Activated B cell treated with CpG ODN at 0.5 μM for 24 hours (primary cell): ENCODE measurements at regions not wholly inside any gene's neighbourhood (a gene's known extent, or its start where the extent isn't known, plus 50 kb on each side); places are given as distances from the start of the nearest gene placed in this dataset.
"Not testable (repeated sequence)": the region's sequence is repeated elsewhere in the genome, so short reads cannot be mapped to it uniquely, and the experiment has no call there.

Source experiments
- ATAC-seq: fragments of 200-7000 bp; cut with Tn5 transposase; one replicate; pipeline ENCODE4 v1.10.0; 2021; ENCODE audit warnings: low read depth, mild to moderate bottlenecking, moderate library complexity
- CTCF ChIA-PET: fragments of 350-600 bp; sonication (Branson Sonifier 250); formaldehyde crosslinking; loops from one replicate; lab custom pipeline; 2021; ENCODE audit warnings: antibody characterized with exemption; lab: Charles Lee
- POLR2A ChIA-PET: fragments of 350-600 bp; sonication (Branson Sonifier 250); formaldehyde crosslinking; loops from one replicate; lab custom pipeline; 2021; ENCODE audit warnings: antibody characterized with exemption; lab: Charles Lee
- DNase-seq: peaks from one replicate; pipeline ENCODE4 v3.0.0; 2022
- H3K27ac Mint-ChIP-seq: one replicate; pipeline ENCODE4 v1.8.0; 2020; ENCODE audit warnings: mixed read lengths
- H3K27me3 Mint-ChIP-seq: one replicate; pipeline ENCODE4 v1.8.0; 2021; ENCODE audit warnings: mixed read lengths
- H3K36me3 Mint-ChIP-seq: one replicate; pipeline ENCODE4 v1.8.0; 2021; ENCODE audit warnings: low read depth, mixed read lengths
- H3K4me1 Mint-ChIP-seq: one replicate; pipeline ENCODE4 v1.8.0; 2021; ENCODE audit warnings: mixed read lengths
- H3K4me3 Mint-ChIP-seq: one replicate; pipeline ENCODE4 v1.8.0; 2020; ENCODE audit warnings: mild to moderate bottlenecking, mixed read lengths
- H3K9me3 Mint-ChIP-seq: one replicate; pipeline ENCODE4 v1.8.0; 2020; ENCODE audit warnings: mixed read lengths
- CTCF ChIP-seq: fragments of 200-600 bp; IDR thresholded peaks from one replicate; pipeline ENCODE4 v1.8.0; 2022; ENCODE audit warnings: antibody characterized with exemption, mild to moderate bottlenecking
- intact Hi-C: fragments of 100-400 bp; cut with micrococcal nuclease; formaldehyde crosslinking; loops from one replicate; pipeline ENCODE4 v1.15.1; 2024

- POLR2A ChIA-PET: no interaction called here
- peaks cover 10% of the 10 kb centered on the region for H3K27me3 Mint-ChIP-seq
- no peak overlapping the region for H3K4me3 Mint-ChIP-seq
- ATAC-seq (no peak), DNase-seq (no peak)
- CTCF ChIA-PET: no interaction called here
- no peak for TF ChIP-seq CTCF
- no peak overlapping the region for H3K27ac Mint-ChIP-seq
- intact Hi-C loops: no loop called here
- no peaks in the 10 kb centered on the region for H3K9me3 Mint-ChIP-seq
- no peaks in the 10 kb centered on the region for H3K36me3 Mint-ChIP-seq
- H3K4me1 Mint-ChIP-seq: no peaks in the 10 kb centered on the region
These were observed 64.3 kb upstream of the RBM19 start for GRCh38 chr12:114030451-114030850.

GRCh38 chr12:114026805-114027204 lies 60.7 kb upstream of the RBM19 start:
- no peak for ATAC-seq
- Mint-ChIP-seq H3K27me3 (peaks cover 12% of the 10 kb centered on the region), H3K9me3 (no peaks in the 10 kb centered on the region), H3K4me1 (no peaks in the 10 kb centered on the region), H3K4me3 (no peak overlapping the region), H3K36me3 (no peaks in the 10 kb centered on the region), H3K27ac (no peak overlapping the region)
- no peak for TF ChIP-seq CTCF
- CTCF ChIA-PET: no interaction called here
- DNase-seq: no peak
- POLR2A ChIA-PET: no interaction called here
- intact Hi-C loops: no loop called here

- ChIA-PET POLR2A (no interaction called here), CTCF (no interaction called here)
- ATAC-seq: no peak
- TF ChIP-seq CTCF: no peak
- no peak for DNase-seq
- Mint-ChIP-seq H3K27ac (no peak overlapping the region), H3K4me3 (no peak overlapping the region), H3K9me3 (no peaks in the 10 kb centered on the region), H3K4me1 (no peaks in the 10 kb centered on the region), H3K36me3 (no peaks in the 10 kb centered on the region), H3K27me3 (peaks cover 11% of the 10 kb centered on the region)
- intact Hi-C loops: no loop called here
These were observed 59.8 kb upstream of the RBM19 start for GRCh38 chr12:114025935-114026334.

GRCh38 chr12:114022081-114022480 lies 56.0 kb upstream of the RBM19 start:
- H3K27ac Mint-ChIP-seq, CTCF ChIA-PET, intact Hi-C loops, H3K36me3 Mint-ChIP-seq, POLR2A ChIA-PET, H3K4me3 Mint-ChIP-seq, H3K4me1 Mint-ChIP-seq, ATAC-seq, DNase-seq, H3K9me3 Mint-ChIP-seq: not testable (repeated sequence)
- peaks cover 14% of the 10 kb centered on the region for H3K27me3 Mint-ChIP-seq

GRCh38 chr12:114018669-114019068 lies 52.5 kb upstream of the RBM19 start:
- DNase-seq (no peak), ATAC-seq (no peak)
- no peak for TF ChIP-seq CTCF
- peaks cover 9% of the 10 kb centered on the region for H3K27me3 Mint-ChIP-seq
- no peak overlapping the region for H3K27ac Mint-ChIP-seq
- H3K4me3 Mint-ChIP-seq: no peak overlapping the region
- no peaks in the 10 kb centered on the region for H3K4me1 Mint-ChIP-seq
- no peaks in the 10 kb centered on the region for H3K36me3 Mint-ChIP-seq
- H3K9me3 Mint-ChIP-seq: no peaks in the 10 kb centered on the region
- intact Hi-C loops: no loop called here
- ChIA-PET CTCF (no interaction called here), POLR2A (no interaction called here)
